Fibroblast of the aortic adventitia (primary cell): ENCODE measurements at regions not wholly inside any gene's neighbourhood (a gene's known extent, or its start where the extent isn't known, plus 50 kb on each side); places are given as distances from the start of the nearest gene placed in this dataset.

Experiments used
- DNase-seq: peaks from one replicate; pipeline ENCODE4 v3.0.0-alpha.2; 2010; ENCODE audit warnings: low read depth
- H3K4me3 ChIP-seq: 2 replicates; pipeline ENCODE4 v1.5.1; 2011; ENCODE audit warnings: low read depth, mild to moderate bottlenecking, control low read depth, low read length, moderate library complexity
- CTCF ChIP-seq: IDR thresholded peaks from 2 replicates; pipeline ENCODE4 v1.5.1; 2011; ENCODE audit warnings: mild to moderate bottlenecking, low read length, control low read depth, inconsistent platforms; ENCODE audit not compliant: insufficient read depth

DNA sequence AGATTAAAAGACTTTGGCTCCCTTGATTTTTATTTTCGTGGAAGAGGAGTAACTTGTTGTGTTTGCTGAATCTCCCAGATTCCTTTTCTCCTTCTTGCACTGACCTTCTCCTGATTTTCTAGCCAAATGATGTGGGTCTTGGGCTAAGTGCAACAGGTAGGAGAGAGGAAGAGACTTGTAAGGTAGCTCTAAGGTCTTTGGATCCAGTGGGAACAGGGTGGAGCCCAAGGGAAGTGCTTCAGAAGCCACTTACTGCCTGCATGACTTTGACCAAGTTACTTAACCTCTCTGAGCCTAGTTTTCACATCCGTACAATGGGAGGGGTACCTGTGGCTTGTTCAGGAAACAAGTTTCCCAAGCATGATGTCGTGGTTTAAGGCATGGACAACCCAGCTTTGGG, 111.3 kb upstream of the IRX3 start:
- no peak overlapping the region for H3K4me3 ChIP-seq
- no peak for DNase-seq
- TF ChIP-seq CTCF, result no peak

DNA sequence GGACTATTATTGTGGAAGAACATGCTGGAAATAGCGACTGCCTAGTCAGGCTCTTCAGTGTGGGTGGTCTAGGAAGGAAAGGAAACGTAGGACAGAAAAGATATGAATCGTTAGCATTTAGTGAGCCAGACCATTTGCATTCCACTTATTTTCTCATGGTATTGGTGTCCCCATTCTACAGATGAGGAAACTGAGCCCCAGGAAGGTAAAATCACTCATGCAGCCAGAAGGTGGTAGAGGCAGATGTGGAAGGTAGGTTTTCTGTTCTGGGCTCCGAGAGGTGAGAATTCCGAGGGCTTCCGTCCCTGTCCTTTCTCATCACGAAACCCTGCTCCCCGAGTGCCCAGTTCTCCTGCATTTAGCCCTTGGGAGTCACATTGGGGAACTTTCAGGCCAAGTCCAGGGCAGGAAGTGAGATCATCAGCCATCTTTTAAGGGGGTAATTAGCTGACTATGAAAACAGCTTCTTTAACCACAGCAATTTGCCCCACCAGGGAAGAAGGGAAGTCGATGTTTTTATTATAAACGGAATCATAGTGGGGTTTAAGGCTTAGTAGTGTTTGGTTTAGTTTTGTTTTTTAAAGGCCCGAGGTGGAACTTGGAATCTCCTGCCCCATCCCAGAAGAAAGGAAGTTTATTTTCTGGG, 110.7 kb upstream of the IRX3 start:
- no peak for DNase-seq
- H3K4me3 ChIP-seq, result no peak overlapping the region
- no peak for TF ChIP-seq CTCF

DNA sequence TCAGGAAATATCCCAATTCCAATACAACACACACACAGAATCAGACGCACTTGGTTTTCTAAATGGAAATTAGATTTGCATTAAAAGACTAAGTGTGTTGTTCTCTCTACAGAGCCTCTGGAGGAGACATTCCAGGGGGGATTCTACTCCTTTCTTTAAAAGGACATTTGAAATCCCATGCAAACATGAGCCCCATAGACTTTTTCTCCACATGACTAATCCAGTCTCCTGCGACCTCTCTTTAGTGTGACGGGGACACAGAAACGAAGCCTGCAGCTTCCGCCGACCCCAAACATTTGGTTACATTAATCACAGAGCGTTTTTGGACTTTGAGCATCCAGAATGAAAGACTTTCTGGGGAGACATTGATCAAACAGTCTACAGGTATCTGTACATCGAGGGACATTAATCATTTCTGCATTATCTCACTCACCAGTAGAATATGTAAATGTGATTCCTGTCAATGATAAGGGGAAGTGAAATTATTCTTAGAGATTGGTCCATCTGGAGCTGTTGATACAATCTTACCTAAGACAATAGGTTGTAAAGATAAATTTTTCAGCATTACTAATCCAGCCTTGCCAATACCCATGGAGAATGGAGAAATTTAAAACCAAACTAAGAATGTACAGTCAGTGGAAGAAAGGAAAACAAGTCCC, 103.4 kb upstream of the IRX3 start:
- DNase-seq, result no peak
- no peak for TF ChIP-seq CTCF
- H3K4me3 ChIP-seq, result no peak overlapping the region

DNA sequence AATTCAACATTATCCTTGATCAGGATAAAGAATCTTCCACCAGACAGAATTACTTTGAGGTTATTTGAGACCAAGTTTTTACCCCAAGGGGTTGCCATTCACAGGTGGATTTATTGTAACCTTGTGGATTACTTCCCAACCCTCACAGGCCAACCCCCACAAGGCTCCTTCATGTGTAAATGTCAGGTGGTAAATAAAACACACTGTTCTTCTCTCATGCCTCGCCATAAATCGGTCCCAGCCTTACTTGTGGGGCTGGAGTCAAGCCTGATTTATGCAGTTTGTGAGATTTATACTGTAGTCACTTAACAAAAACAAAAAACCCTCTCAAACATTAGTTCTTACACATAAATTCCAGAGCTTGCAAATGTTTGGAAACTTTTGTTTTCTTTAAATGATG, 98.6 kb upstream of the IRX3 start:
- TF ChIP-seq CTCF, result no peak
- DNase-seq, result no peak
- H3K4me3 ChIP-seq, result no peak overlapping the region

DNA sequence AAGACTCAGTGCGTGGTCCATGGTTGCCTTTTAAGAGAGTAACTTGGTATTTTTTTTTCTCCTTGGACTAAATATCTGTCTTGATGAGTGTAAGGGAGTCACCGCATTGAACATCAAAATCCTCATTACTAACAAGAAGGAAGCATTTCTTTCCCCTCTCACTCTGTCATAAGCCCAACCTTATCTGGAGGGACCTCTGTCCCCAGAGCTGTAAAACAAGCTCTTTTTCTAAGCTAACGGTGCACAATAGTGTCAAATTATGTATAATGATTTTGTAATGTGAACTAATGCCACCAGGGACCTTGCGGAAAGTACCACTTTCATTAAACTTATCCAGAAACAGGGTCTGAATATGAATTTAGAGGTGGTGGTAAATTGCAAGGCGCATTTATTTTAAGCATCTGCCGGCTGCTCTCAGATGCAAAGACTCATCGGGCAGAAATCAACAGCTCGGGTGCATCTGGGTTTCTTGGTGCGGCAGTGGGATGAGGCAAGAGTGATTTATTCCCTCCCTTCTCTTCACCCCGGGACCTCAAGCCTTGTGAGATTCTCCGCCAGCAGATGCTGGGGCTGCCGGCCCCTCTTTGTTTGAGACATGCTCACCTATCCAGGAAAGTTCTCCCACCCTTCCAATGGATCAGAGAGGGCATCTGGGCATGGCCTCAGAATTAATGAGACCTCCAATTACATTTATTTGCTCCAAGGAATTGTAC, 95.2 kb upstream of the IRX3 start:
- TF ChIP-seq CTCF, result no peak
- H3K4me3 ChIP-seq, result no peak overlapping the region
- DNase-seq, result no peak

- TF ChIP-seq CTCF, result no peak
- no peak for DNase-seq
- no peak overlapping the region for H3K4me3 ChIP-seq
These were observed 88.5 kb upstream of the IRX3 start for GRCh38 chr16:54375071-54375470.
